GM19467 (cell line): ENCODE measurements at regions not wholly inside any gene's neighbourhood (a gene's known extent, or its start where the extent isn't known, plus 50 kb on each side); places are given as distances from the start of the nearest gene placed in this dataset.
"Not testable (repeated sequence)": the region's sequence is repeated elsewhere in the genome, so short reads cannot be mapped to it uniquely, and the experiment has no call there.

ENCODE experiments used
- ATAC-seq: cut with Tn5 transposase; IDR thresholded peaks from one replicate; pipeline ENCODE4 v1.9.1; 2021; ENCODE audit warnings: mild to moderate bottlenecking, moderate library complexity; ENCODE audit not compliant: unreplicated experiment

- ATAC-seq: no peak
Measured at GRCh38 chr4:26199596-26199995, 121.2 kb upstream of the RBPJ start.

- ATAC-seq: no peak
Measured at GRCh38 chr4:26201120-26201519, 119.7 kb upstream of the RBPJ start.

- ATAC-seq: no peak
Measured at GRCh38 chr4:26204249-26204825, 116.5 kb upstream of the RBPJ start.

GRCh38 chr4:26204911-26205370, 115.9 kb upstream of the RBPJ start:
- no peak for ATAC-seq

- ATAC-seq: no peak
Measured at GRCh38 chr4:26206339-26206738, 114.5 kb upstream of the RBPJ start.

- ATAC-seq: no peak
Measured at GRCh38 chr4:26206999-26207398, 113.8 kb upstream of the RBPJ start.

- no peak for ATAC-seq
Measured at GRCh38 chr4:26207631-26208030, 113.2 kb upstream of the RBPJ start.

- ATAC-seq: no peak
Measured at GRCh38 chr4:26208237-26208994, 112.4 kb upstream of the RBPJ start.

- ATAC-seq: not testable (repeated sequence)
Measured at GRCh38 chr4:26209378-26209777, 111.4 kb upstream of the RBPJ start.

GRCh38 chr4:26212528-26212927, 108.3 kb upstream of the RBPJ start:
- no peak for ATAC-seq

GRCh38 chr4:26213317-26213716, 107.5 kb upstream of the RBPJ start:
- ATAC-seq: no peak

GRCh38 chr4:26214994-26215393, 105.8 kb upstream of the RBPJ start:
- no peak for ATAC-seq

- ATAC-seq: no peak
Measured at GRCh38 chr4:26215725-26216124, 105.1 kb upstream of the RBPJ start.

- no peak for ATAC-seq
Measured at GRCh38 chr4:26217481-26217880, 103.3 kb upstream of the RBPJ start.

GRCh38 chr4:26217961-26218676, 102.7 kb upstream of the RBPJ start:
- no peak for ATAC-seq

GRCh38 chr4:26218677-26219605, 101.9 kb upstream of the RBPJ start:
- ATAC-seq: no peak

GRCh38 chr4:26220696-26221095, 100.1 kb upstream of the RBPJ start:
- ATAC-seq: no peak

GRCh38 chr4:26223155-26223554, 97.7 kb upstream of the RBPJ start:
- no peak for ATAC-seq

GRCh38 chr4:26226629-26227376, 94.0 kb upstream of the RBPJ start:
- ATAC-seq: no peak

GRCh38 chr4:26227601-26228229, 93.1 kb upstream of the RBPJ start:
- ATAC-seq: no peak
